ENCODE measurements at regions not wholly inside any gene's neighbourhood (a gene's known extent, or its start where the extent isn't known, plus 50 kb on each side); places are given as distances from the start of the nearest gene placed in this dataset.

GRCh38 chr2:195316486-195316885 is 340.5 kb upstream of the SLC39A10 start:
- Histone ChIP-seq H3K27me3 (ENCODE audit: control insufficient read depth in 1 of 2, insufficient read depth in 2 of 2, low read length in 2 of 2) (no peaks in the 10 kb centered on the region), H3K9ac (ENCODE audit: insufficient read depth, low read depth, low read length) (no peak overlapping the region), H3K36me3 (replicated peaks in 1 of 2; ENCODE audit: control insufficient read depth in 1 of 2, insufficient read depth in 2 of 2, low read length in 2 of 2) (no peaks in the 10 kb centered on the region), H2AFZ (ENCODE audit: low read length) (no peak overlapping the region), H4K20me1 (ENCODE audit: insufficient read depth, low read length) (no peaks in the 10 kb centered on the region), H3K9me3 (ENCODE audit: low read length) (no peaks in the 10 kb centered on the region), H3K4me1 (ENCODE audit: insufficient read depth, low read length) (no peaks in the 10 kb centered on the region), H3K79me2 (ENCODE audit: insufficient read depth, low read length) (no peaks in the 10 kb centered on the region), H3K4me2 (ENCODE audit: low read depth, low read length) (no peak overlapping the region), H3K27ac (ENCODE audit: extremely low read length, insufficient read depth, low read length) (no peak overlapping the region), H3K4me3 (replicated peaks in 1 of 3; ENCODE audit: insufficient read depth in 1 of 3, low read depth in 2 of 3, low read length in 3 of 3) (no peak overlapping the region)
- ChIA-PET CTCF (ENCODE audit: low intra/inter-chr PET ratio, low total read pairs) (no interaction called here), POLR2A (no interaction called here)
- ATAC-seq, result no peak
- no peak for DNase-seq (ENCODE audit: low spot score)
- no peak for TF ChIP-seq MIXL1 (CRISPR knock-in tag; IDR thresholded peaks at IDR 0.05)
- TF ChIP-seq RFXAP (CRISPR knock-in tag; IDR thresholded peaks at IDR 0.05; ENCODE audit: borderline replicate concordance), result no peak
- TF ChIP-seq MAFF (IDR thresholded peaks at IDR 0.05; ENCODE audit: low read depth, low read length), result no peak
- TF ChIP-seq ZFP82 (CRISPR knock-in tag; IDR thresholded peaks at IDR 0.05; ENCODE audit: borderline replicate concordance), result no peak
- TF ChIP-seq ZNF83 (CRISPR knock-in tag; IDR thresholded peaks at IDR 0.05; ENCODE audit: borderline replicate concordance), result no peak
- no peak for TF ChIP-seq ZNF850 (CRISPR knock-in tag; conservative IDR thresholded peaks at IDR 0.05)
- no peak for TF ChIP-seq CCDC6 (CRISPR knock-in tag; IDR thresholded peaks at IDR 0.05)
- no peak for TF ChIP-seq BRD4 (CRISPR knock-in tag; IDR thresholded peaks at IDR 0.05)
- no peak for TF ChIP-seq RELA (CRISPR knock-in tag; IDR thresholded peaks at IDR 0.05)
- no peak for TF ChIP-seq EEA1 (CRISPR knock-in tag; IDR thresholded peaks at IDR 0.05; ENCODE audit: borderline replicate concordance)
- BruUV-seq (replicated peaks), result no TSS peak
- in situ Hi-C loops (cut with HindIII; ENCODE audit: extremely low pct_ligation_motif_present, low pct_unique_long_range_greater_than_20kb), result loop anchor here (5.0 to 10.0 kb wide), 3 partner anchors 762 to 1622 kb away; no protein-coding TSS in a partner anchor
- intact Hi-C loops (cut with micrococcal nuclease; ENCODE audit: unreplicated experiment), result loop anchor here (5.0 kb wide), 2 partner anchors 444 to 754 kb away; no protein-coding TSS in a partner anchor
- FAIRE-seq, result no peak

- Histone ChIP-seq H3K4me2 (ENCODE audit: low read depth, low read length) (no peak overlapping the region), H3K4me1 (ENCODE audit: insufficient read depth, low read length) (no peaks in the 10 kb centered on the region), H2AFZ (ENCODE audit: low read length) (no peak overlapping the region), H3K9ac (ENCODE audit: insufficient read depth, low read depth, low read length) (no peak overlapping the region), H3K4me3 (replicated peaks in 1 of 3; ENCODE audit: insufficient read depth in 1 of 3, low read depth in 2 of 3, low read length in 3 of 3) (no peak overlapping the region), H3K36me3 (replicated peaks in 1 of 2; ENCODE audit: control insufficient read depth in 1 of 2, insufficient read depth in 2 of 2, low read length in 2 of 2) (no peaks in the 10 kb centered on the region), H3K79me2 (ENCODE audit: insufficient read depth, low read length) (no peaks in the 10 kb centered on the region), H4K20me1 (ENCODE audit: insufficient read depth, low read length) (no peaks in the 10 kb centered on the region), H3K27me3 (ENCODE audit: control insufficient read depth in 1 of 2, insufficient read depth in 2 of 2, low read length in 2 of 2) (no peaks in the 10 kb centered on the region), H3K9me3 (ENCODE audit: low read length) (no peaks in the 10 kb centered on the region), H3K27ac (ENCODE audit: extremely low read length, insufficient read depth, low read length) (no peak overlapping the region)
- BruUV-seq (replicated peaks), result no TSS peak
- ATAC-seq (no peak), DNase-seq (ENCODE audit: low spot score) (no peak), FAIRE-seq (no peak)
- 0% methylated on average over 1 of the region's 1 CpG for WGBS (ENCODE audit: low lambda C conversion rate)
- intact Hi-C loops (cut with micrococcal nuclease; ENCODE audit: unreplicated experiment) (no loop called here), in situ Hi-C loops (cut with HindIII; ENCODE audit: extremely low pct_ligation_motif_present, low pct_unique_long_range_greater_than_20kb) (loop anchor here (10.0 kb wide), 2 partner anchors 759 to 1619 kb away; no protein-coding TSS in a partner anchor)
- ChIA-PET POLR2A (no interaction called here), CTCF (ENCODE audit: low intra/inter-chr PET ratio, low total read pairs) (no interaction called here)
- TF ChIP-seq TEAD3 (CRISPR knock-in tag; optimal IDR thresholded peaks at IDR 0.05; ENCODE audit: borderline replicate concordance) (no peak), PHF20 (CRISPR knock-in tag; IDR thresholded peaks at IDR 0.05) (no peak), ZNF263 (CRISPR knock-in tag; IDR thresholded peaks at IDR 0.05) (no peak)
- TF ChIP-seq, protein P1, sequence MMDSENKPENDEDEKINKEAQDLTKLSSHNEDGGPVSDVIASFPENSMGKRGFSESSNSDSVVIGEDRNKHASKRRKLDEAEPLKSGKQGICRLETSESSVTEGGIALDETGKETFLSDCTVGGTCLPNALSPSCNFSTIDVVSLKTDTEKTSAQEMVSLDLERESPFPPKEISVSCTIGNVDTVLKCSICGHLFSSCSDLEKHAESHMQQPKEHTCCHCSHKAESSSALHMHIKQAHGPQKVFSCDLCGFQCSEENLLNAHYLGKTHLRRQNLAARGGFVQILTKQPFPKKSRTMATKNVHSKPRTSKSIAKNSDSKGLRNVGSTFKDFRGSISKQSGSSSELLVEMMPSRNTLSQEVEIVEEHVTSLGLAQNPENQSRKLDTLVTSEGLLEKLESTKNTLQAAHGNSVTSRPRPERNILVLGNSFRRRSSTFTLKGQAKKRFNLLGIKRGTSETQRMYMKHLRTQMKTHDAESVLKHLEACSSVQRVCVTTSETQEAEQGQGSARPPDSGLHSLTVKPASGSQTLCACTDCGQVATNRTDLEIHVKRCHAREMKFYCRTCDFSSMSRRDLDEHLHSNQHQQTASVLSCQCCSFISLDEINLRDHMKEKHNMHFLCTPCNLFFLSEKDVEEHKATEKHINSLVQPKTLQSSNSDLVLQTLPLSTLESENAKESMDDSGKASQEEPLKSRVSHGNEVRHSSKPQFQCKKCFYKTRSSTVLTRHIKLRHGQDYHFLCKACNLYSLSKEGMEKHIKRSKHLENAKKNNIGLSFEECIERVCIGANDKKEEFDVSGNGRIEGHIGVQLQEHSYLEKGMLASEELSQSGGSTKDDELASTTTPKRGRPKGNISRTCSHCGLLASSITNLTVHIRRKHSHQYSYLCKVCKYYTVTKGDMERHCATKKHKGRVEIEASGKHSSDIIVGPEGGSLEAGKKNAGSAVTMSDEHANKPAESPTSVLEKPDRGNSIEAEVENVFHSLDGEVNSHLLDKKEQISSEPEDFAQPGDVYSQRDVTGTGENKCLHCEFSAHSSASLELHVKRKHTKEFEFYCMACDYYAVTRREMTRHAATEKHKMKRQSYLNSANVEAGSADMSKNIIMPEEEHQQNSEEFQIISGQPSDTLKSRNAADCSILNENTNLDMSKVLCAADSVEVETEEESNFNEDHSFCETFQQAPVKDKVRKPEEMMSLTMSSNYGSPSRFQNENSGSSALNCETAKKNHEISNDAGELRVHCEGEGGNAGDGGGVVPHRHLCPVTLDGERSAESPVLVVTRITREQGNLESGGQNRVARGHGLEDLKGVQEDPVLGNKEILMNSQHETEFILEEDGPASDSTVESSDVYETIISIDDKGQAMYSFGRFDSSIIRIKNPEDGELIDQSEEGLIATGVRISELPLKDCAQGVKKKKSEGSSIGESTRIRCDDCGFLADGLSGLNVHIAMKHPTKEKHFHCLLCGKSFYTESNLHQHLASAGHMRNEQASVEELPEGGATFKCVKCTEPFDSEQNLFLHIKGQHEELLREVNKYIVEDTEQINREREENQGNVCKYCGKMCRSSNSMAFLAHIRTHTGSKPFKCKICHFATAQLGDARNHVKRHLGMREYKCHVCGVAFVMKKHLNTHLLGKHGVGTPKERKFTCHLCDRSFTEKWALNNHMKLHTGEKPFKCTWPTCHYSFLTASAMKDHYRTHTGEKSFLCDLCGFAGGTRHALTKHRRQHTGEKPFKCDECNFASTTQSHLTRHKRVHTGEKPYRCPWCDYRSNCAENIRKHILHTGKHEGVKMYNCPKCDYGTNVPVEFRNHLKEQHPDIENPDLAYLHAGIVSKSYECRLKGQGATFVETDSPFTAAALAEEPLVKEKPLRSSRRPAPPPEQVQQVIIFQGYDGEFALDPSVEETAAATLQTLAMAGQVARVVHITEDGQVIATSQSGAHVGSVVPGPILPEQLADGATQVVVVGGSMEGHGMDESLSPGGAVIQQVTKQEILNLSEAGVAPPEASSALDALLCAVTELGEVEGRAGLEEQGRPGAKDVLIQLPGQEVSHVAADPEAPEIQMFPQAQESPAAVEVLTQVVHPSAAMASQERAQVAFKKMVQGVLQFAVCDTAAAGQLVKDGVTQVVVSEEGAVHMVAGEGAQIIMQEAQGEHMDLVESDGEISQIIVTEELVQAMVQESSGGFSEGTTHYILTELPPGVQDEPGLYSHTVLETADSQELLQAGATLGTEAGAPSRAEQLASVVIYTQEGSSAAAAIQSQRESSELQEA (CRISPR knock-in tag; IDR thresholded peaks at IDR 0.05; ENCODE audit: not compliant biosample characterization), result no peak
These were observed 343.1 kb upstream of the SLC39A10 start for GRCh38 chr2:195313962-195314361.
